NCI-H2107 treated with DMSO at 0.1 percent for 48 hours (cell line): ENCODE measurements at regions not wholly inside any gene's neighbourhood (a gene's known extent, or its start where the extent isn't known, plus 50 kb on each side); places are given as distances from the start of the nearest gene placed in this dataset.
"Not testable (repeated sequence)": the region's sequence is repeated elsewhere in the genome, so short reads cannot be mapped to it uniquely, and the experiment has no call there.

Experiments used
- DNase-seq: peaks from one replicate; lab custom pipeline; 2025; ENCODE audit not compliant: unreplicated experiment; lab: John Stamatoyannopoulos, UW

DNA sequence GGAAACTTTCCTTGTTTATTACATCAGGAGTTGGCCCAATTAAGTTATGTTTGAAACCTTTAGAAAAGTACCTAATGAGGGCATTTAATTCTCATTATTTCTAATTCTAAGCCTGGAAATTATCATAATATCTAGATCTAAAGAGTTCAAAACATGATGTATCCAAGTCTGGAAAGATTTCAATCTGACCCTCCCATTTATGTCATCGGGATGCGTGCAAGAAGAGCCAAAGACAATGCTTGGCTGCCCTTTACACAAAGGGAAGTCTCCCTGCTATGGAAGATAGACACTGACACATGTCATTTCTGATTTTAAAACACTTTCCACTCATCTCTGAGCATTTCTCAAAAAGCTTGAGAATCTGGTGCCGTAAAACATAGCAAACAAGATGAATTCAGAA is 222.4 kb downstream of the ANTXR2 start:
- no peak for DNase-seq

DNA sequence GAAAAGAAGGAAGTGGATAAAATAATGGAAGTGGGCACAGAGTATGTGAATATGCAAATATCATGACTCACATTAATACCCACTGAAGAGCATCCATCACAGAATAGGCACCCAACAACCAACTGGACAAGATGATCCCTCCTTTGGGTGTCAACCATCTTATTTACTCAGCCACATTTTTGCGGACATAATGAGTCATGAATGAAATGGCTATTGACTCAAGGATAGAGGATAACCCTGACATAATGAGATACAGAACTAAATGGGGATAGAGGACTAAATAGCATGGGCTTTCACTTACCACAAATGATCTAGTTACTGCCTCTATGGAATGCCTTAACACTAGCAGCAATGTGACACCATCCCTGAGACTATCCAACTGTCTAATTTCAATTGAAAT is 224.7 kb downstream of the ANTXR2 start:
- no peak for DNase-seq

DNA sequence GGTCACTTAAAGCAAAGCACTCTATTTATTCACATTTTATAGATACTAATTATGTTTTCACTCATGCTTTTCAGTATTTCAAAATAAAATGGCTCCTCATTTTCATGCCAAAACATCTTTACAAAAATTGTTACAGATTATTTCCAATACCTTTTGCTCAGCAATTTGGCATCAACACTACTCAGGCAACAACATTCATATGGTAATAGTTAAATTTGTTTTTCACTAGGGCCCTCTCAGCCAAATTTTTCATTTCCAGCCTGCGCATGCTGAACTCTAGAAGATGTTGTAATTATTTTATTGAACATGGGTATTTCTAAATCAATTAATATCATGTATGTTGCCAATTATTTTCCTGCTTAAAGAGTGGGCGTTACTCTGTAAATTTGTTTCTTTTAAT is 225.6 kb downstream of the ANTXR2 start:
- no peak for DNase-seq

DNA sequence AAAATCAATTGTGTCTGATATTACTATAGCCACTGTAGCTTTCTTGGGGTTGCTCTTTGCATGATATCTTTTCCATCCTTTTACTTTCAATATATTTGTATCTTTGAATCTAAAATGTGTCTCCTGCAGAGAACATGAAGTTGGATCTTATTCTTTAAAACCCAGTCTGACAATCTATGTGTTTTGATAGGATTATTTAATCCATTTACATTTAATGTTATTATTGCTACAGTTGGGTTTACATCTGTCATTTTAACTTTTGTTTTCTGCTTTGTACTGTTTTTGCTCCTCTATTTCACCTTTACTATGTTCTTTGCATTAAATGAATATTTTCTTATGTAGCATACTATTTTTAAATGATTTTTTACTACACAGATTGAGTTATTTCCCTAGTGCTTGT is 230.9 kb downstream of the ANTXR2 start:
- DNase-seq = no peak

DNA sequence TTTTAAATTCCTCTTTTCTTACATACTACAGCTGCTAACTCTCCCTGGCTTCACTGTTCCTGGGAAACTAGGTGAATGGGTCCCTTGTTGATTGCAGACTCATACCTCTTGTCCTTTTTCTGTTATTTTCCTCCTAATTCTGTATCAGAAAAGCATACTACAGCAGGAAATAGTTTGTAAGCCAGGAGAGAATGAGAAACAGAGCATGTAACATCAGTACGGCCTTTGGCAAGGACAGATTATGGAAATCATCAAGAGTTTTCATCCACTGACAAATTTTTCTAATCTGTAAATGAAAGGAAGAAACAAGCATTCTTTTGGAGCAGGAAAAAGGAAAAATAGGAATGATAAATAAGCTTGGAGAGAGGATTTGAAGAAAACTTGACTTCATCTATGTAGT is 239.2 kb downstream of the ANTXR2 start:
- DNase-seq = no peak

DNA sequence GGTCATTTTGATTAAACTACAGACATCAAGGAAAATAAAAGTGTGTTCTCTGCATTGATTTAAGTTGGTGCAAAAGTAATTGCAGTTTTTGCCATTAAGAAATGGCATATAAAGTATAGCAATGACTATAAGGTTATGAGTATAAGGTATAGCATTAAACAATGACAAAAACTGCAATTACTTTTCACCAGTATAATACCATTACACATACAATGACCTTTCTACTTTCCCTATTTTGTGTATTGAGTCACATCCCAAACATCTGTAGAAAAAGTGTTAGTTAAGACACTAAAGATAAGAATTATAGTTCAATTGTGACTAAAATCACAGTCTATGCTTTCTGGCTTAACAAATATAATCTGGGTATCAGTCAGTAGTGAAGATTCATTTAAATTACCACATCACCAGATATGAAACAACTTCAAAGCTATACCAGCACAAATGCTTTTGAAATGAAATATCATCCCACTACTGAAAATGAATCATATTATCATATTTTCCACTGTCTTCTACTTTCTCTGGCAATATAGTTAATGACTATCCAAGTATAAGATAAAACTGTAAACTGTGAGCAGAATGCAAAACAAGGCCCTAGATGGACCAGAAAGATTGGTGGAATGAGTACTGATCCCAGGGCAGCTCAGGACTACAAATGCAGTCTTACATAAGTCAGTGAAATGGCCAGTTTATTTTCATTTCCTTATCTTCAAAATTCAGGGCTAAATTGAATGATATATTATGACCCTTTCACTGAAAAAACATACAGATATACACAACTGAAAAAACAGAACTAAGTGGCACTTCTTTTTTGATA is 241.1 kb downstream of the ANTXR2 start:
- DNase-seq = no peak

DNA sequence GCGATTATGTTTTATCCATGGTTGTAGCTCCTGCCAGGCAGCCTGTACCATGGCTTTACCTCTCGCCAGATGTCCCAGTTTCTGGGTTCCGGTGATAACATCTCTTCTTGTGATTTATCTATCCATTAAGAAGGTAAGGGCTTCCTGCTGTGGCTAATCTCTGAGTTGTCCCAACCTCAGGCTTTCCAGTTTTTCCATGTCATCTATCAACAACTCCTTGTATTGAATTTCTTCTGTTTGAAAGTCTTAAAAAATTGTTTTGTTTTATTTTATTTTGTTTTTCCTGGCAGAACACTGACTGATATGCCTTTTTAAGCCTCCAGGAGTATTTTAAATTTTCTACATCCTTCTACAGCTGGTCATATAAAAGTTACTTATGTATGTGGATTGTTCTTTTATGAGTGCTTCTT is 241.9 kb downstream of the ANTXR2 start:
- DNase-seq = no peak

DNA sequence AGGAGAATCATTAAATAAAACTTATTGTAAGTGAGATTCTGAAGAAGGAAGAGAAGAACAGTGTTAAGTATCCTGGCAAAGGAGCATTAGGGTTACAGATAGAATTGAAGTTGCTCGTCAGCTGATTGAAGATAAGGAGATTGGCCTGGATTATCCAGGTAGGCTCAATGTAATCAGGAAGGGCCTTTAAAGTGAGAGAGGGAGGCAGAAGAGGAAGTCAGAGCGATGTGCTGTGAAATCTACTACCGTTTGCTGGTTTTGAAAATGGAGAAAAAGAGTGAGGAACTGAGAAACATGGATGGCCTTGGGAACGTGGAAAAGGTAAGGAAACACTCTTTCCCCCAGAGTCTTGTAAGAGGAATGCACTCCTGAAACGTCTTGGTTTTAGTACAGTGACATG is 245.7 kb downstream of the ANTXR2 start:
- no peak for DNase-seq

DNA sequence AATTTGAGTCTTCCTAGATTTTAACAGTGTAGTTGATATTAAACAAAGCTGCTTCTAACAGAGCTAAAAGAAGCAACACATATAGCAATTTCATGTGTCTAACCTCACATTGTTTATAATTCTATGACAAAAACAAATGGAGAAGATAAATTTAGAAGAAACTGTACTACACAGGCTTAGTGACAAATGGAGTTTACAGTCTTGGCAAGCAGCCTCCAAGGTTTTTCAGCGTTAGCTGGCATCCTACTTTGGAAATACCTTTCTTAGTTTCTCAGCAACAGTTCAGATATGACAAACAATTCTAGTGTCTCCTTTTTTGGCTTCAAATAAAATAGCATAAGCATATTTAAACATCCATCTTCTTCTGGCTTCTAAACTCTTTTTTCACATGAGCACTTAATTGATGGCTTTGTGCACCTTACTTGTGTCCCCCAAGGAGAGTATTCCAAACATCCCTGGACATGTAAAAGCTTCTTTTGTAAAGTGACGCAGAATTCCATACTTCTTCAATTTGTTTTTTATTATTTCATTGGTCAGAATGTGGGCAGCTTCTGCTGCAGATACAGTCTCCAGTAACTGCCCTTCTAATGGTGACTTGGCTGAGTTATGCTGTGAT is 249.8 kb downstream of the ANTXR2 start:
- no peak for DNase-seq

DNA sequence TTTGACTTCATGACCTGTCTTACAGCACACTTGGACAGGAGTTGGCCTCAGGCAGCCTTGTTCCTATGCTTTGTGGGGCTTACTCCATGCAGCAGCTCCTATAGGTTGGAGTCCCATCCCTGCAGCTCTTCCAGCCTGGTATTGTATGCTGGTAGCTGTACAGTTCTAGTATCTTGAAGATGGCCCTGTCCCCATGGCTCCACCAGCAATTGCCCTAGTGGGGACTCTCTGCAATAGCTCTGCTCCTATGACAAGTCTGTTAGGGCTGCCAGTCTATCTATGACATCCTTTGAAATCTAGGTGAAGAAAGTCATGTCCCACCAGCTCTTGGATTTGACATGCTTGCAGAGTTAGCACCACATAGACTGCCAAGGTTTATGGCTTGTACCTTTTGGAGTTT is 252.6 kb downstream of the ANTXR2 start:
- no peak for DNase-seq

DNA sequence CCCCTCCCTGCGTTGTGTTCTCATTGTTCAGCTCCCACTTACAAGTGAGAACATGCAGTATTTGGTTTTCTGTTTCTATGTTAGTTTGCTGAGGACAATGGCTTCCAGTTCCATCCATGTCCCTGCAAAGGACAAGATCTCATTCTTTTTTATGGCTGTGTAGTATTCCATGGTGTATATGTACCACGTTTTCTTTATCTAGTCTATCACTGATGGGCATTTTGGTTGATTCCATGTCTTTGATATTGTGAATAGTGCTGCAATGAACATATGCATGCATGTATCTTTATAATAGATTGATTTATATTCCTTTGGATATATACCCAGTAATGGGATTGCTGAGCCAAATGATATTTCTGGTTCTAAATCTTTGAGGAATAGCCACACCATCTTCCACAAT is 265.1 kb downstream of the ANTXR2 start:
- DNase-seq = not testable (repeated sequence)

DNA sequence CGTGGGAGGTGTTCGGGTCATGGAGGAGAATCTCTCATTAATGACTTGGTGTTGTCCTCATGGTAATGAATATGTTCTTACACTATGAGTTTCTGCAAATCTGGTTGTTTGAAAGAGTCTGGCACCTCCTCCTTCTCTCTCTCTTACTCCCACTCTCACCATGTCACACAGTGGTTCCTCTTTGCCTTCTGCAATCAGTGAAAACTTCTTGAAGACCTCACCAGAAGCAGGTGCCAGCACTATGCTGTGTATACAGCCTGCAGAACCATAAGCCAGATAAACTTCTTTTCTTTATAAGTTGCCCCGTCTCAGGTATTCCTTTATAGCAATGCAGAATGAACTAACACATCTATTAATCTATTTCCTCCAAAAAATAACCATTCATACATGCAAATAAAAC is 275.0 kb downstream of the ANTXR2 start:
- no peak for DNase-seq

DNA sequence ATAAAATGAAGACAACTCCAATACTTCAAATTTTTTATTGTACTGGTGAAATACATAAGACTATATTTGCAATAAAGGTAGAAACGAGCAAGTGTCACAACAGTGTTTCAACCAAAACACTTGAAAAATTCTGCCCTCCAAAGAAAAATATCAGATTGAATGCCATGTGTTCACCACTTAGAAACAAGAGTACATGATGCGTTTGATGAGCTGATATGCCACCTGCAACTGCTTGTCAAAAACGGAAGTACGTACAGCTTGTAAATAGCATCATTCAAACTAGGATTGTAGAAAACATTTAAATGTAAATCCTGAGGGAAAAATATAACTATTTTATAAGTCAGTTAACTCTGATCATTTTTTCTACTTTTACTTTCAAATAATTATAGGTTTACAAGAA is 276.1 kb downstream of the ANTXR2 start:
- DNase-seq = no peak

DNA sequence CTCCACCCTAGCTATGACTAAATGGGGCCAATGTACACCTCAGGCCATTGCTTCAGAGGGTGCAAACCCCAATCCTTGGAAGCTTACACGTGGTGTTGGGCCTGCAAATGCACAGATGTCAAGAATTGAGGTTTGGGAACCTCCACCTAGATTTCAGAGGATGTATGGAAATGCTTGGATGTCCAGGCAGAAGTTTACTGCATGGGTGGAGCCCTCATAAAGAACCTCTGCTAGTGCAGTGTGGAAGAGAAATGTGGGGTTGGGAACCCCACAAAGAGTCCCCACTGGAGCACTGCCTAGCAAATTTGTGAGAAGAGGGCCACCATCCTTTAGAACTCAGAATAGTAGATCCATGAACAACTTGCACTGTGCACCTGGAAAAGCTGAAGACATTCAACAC is 284.1 kb downstream of the ANTXR2 start:
- DNase-seq = no peak

DNA sequence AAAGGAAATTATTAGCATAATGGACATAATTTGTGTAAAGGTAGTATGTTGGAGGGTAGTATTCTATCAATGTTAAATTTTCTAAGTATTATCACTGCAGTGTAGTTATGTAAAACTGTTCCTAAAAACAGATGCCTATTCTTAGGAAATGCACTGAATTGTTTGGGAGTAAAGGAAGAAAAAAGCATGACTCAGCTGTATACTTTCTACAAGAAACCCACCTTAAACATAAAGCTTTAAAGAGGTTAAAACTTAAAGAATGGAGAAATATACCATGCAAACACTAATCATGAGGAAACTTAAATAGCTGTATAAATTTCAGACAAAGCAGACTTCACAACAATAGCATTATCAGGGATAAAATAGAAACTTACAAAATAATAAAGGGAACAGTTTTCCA is 292.9 kb downstream of the ANTXR2 start:
- no peak for DNase-seq

DNA sequence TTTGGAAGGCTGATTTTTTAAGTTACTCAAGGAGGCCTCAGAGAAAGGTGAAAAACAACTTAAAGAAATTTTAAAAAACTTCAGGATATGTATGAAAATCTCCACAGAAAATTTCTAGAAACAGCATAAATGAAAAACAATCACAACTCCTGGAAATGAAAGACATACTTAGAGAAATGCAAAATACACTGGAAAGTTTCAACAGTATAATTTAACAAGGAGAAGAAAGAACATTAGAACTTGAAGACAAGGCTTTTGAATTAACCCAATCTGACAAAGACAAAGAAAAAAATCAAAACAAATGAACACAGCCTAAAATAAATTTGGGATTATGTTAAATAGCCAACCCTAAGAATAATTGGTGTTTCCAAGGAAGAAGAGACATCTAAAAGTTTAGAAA is 300.5 kb downstream of the ANTXR2 start:
- no peak for DNase-seq

DNA sequence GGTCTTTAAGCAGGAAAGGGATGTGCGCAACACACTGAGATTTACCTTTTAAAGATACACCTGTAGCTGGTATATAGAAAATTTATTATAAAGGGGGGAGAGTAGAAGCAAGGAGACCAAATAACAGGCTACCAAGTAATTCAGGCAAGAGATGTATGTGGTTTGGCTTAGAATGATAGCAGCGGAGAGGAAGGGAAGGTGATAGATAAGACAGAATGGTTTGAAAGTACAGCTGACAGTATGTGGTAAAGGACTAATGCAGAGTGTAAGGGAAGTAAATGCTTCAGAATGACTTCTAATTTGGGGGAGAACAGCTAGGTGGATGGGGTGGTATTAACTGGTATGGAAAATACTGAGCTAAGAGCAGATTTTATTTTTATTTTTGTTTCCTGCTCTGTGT is 308.9 kb downstream of the ANTXR2 start:
- DNase-seq = no peak

DNA sequence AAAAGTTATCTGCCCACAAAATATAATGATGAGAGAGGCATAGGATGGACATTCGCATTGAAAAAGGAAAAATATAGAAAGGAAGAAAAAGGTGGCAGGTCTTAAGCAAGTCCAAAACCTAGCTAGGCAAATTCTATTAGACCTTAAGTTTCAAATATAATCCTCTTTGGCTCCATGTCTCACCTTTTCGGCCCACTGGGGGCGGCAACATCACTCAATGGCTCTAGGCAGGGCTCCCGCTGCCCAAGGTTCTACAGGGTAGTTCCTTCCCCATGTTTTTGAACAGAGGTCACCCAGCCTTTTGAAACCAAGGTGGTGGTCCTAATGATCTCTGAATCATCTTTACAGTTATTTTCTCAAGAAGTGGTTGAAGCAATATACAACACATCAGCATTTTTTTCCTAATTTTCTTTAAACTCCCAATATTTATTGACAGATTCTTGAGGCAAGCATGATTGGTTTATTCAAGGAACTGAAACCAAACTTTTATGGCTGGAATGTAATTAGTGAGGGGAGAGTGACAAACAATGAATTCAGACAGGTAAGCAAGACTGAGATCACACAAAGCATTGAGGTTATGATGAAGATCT is 309.4 kb downstream of the ANTXR2 start:
- DNase-seq = no peak

DNA sequence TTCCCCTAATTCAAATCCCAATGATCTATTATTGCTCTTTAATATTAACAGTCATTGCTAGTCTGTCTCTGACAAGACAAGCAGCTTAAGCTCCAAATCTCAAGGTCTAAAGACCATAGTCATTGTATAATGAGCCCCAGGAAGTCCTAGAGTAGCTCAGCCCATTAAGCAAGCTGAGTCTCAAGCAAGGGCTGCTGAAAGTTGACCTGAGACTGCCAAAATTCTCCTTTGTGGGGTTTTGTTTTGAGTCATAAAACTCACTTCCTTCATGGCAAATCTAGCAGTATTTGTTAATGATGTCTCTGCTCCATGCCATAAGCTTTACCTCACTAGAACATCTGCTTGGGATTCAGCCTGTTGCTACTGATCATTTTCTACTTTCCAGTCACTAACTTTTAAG is 313.2 kb downstream of the ANTXR2 start:
- DNase-seq = no peak

DNA sequence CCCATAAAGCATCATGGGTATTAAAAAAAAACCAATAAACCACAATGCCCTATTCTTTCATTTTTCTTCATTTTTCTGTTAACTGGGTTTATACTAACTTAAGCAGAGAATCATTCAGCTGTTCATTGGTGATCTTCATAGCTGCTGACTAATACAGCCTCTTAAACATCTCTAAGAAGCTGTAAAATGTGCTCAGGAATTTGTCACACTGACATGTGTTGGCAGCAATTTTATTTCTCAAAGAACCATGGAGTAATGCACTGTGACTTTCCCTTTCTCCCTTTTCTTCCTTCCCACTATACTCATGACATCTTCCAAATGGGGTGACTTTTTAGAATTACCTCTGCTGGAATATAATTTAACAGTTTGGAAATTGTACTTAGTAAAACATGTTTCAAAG is 315.4 kb downstream of the ANTXR2 start:
- no peak for DNase-seq

DNA sequence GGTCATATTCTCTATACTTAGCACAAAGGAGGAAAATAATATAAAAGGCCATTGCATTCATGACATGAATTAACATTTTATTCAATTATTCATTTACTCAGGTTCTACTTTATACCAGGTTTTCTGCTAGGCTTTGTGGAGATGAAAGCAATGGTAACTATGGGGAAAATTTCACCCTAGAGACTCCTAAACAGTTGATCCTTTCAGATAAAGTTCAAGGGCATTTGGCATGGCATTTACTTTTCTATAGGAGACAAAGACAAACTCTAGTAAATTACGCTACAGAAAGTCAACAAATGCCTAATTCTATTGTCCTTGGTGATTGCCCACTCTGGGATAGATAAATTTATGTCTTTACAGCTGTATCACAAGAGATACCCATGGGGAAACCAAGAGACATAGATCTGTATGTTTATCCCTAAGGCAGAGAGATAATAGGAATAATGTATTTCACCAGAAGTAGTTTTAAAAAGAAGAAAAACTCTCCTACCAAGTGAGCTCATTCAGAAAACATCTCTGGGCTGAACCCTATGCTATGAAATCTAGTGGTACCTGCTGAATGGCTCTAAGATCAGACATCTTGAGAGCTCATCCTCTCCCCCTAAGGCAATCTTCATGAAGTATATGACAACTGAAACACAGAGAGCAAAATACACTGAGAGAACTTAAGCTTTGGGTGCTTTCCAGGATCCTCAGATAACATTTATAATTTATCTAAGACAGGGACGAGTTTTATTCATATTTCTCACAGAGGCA is 316.7 kb downstream of the ANTXR2 start:
- no peak for DNase-seq

DNA sequence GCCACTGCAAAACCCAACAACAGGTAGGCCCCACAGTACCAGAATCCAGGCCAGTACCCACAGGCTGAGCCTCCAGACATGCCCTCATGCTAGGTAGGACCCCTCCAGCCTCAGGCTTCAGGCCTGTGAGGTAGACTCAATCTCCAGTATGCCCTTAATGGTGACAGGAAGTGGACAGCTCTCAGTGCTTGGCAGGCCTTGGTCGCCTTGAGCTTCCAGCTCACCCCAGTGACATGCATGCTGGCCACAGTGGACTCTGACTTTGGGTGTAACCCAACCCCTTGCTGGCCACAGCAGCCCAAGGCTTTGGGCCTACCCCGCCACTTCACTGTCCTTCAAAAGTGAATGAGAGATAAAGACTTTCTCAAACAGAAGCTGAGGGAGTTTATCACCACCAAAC is 324.2 kb downstream of the ANTXR2 start:
- DNase-seq = no peak
